GM23338 (cell line): ENCODE measurements at regions not wholly inside any gene's neighbourhood (a gene's known extent, or its start where the extent isn't known, plus 50 kb on each side); places are given as distances from the start of the nearest gene placed in this dataset.

ENCODE experiments used
- ATAC-seq: fragments of 200-7000 bp; cut with Tn5 transposase; 3 replicates; pipeline ENCODE4 v1.9.1; 2020
- DNase-seq: peaks from one replicate; pipeline ENCODE4 v3.0.0-alpha.2; 2015; ENCODE audit warnings: low spot score
- H2AFZ ChIP-seq: fragments of 200-600 bp; sonication (generic); 2 replicates; pipeline ENCODE4 v1.8.0; 2016; ENCODE audit warnings: antibody characterized with exemption, mild to moderate bottlenecking, moderate library complexity
- H3F3A ChIP-seq: fragments of 200-600 bp; sonication (generic); replicated peaks from 2 replicates; pipeline ENCODE4 v1.8.0; 2017; ENCODE audit warnings: antibody characterized with exemption, mixed run types, low read depth
- H3K27ac ChIP-seq: fragments of 200-600 bp; sonication (generic); 2 replicates; pipeline ENCODE4 v1.6.1; 2016; ENCODE audit warnings: low read depth
- H3K27me3 ChIP-seq: fragments of 200-600 bp; sonication (generic); 2 replicates; pipeline ENCODE4 v1.8.0; 2016; ENCODE audit warnings: mild to moderate bottlenecking, mixed run types, moderate library complexity; ENCODE audit not compliant: insufficient read depth
- H3K36me3 ChIP-seq: fragments of 200-600 bp; sonication (generic); 2 replicates; pipeline ENCODE4 v1.8.0; 2016; ENCODE audit warnings: mild to moderate bottlenecking; ENCODE audit not compliant: insufficient read depth
- H3K4me1 ChIP-seq: fragments of 200-600 bp; sonication (generic); 2 replicates; pipeline ENCODE4 v1.8.0; 2016; ENCODE audit warnings: mild to moderate bottlenecking, moderate library complexity; ENCODE audit not compliant: insufficient read depth
- H3K4me2 ChIP-seq: fragments of 200-600 bp; sonication (generic); 2 replicates; pipeline ENCODE4 v1.7.1; 2017; ENCODE audit warnings: mixed run types
- H3K4me3 ChIP-seq: fragments of 200-600 bp; sonication (generic); 2 replicates; pipeline ENCODE4 v1.6.1; 2016; ENCODE audit warnings: mixed run types
- H3K79me2 ChIP-seq: fragments of 200-600 bp; sonication (generic); replicated peaks from 2 replicates; pipeline ENCODE4 v1.8.0; 2017; ENCODE audit warnings: mild to moderate bottlenecking; ENCODE audit not compliant: insufficient read depth
- H3K9me2 ChIP-seq: fragments of 200-600 bp; sonication (generic); 2 replicates; pipeline ENCODE4 v1.8.0; 2017; ENCODE audit not compliant: insufficient read depth
- H4K20me1 ChIP-seq: fragments of 200-600 bp; sonication (generic); replicated peaks from 2 replicates; pipeline ENCODE4 v1.8.0; 2017; ENCODE audit warnings: mild to moderate bottlenecking; ENCODE audit not compliant: insufficient read depth
- H3K27ac Mint-ChIP-seq: 2 replicates; pipeline ENCODE4 v1.8.0; 2020; ENCODE audit warnings: inconsistent platforms, mild to moderate bottlenecking, moderate library complexity, mixed read lengths
- H3K27me3 Mint-ChIP-seq: 3 replicates; pipeline ENCODE4 v1.8.0; 2022; ENCODE audit warnings: low read depth, mild to moderate bottlenecking, moderate library complexity, mixed read lengths, inconsistent platforms; ENCODE audit not compliant: insufficient read depth, poor library complexity
- H3K36me3 Mint-ChIP-seq: 3 replicates; pipeline ENCODE4 v1.8.0; 2021; ENCODE audit warnings: low read depth, mild to moderate bottlenecking, inconsistent platforms, moderate library complexity, mixed read lengths
- H3K4me1 Mint-ChIP-seq: 3 replicates; pipeline ENCODE4 v1.8.0; 2020; ENCODE audit warnings: mild to moderate bottlenecking, inconsistent platforms, mixed read lengths
- H3K4me3 Mint-ChIP-seq: 3 replicates; pipeline ENCODE4 v1.8.0; 2021; ENCODE audit warnings: moderate library complexity, mild to moderate bottlenecking, inconsistent platforms, mixed read lengths
- H3K9me3 Mint-ChIP-seq: 3 replicates; pipeline ENCODE4 v1.8.0; 2020; ENCODE audit warnings: moderate library complexity, mild to moderate bottlenecking, inconsistent platforms, mixed read lengths
- CREB1 ChIP-seq: fragments of 250-450 bp; sonication (Bioruptor Pico); IDR thresholded peaks from 2 replicates; pipeline ENCODE4 v1.5.0; 2020; ENCODE audit warnings: low read depth, mild to moderate bottlenecking, moderate library complexity
- EZH2 ChIP-seq: fragments of 200-600 bp; sonication (generic); IDR thresholded peaks from one replicate; pipeline ENCODE4 v1.8.0; 2017; ENCODE audit warnings: antibody characterized with exemption, mild to moderate bottlenecking, low read depth; ENCODE audit not compliant: unreplicated experiment
- NANOG ChIP-seq: IDR thresholded peaks from 2 replicates; pipeline ENCODE4 v1.6.1; 2016; ENCODE audit warnings: antibody characterized with exemption, borderline replicate concordance
- POLR2AphosphoS5 ChIP-seq: IDR thresholded peaks from 2 replicates; pipeline ENCODE4 v1.6.1; 2016; ENCODE audit warnings: antibody characterized with exemption, low read depth
- STAT1 ChIP-seq: IDR thresholded peaks from one replicate; pipeline ENCODE4 v1.6.1; 2016; ENCODE audit warnings: antibody characterized with exemption; ENCODE audit not compliant: unreplicated experiment
- ZNF114 ChIP-seq: fragments of 250-450 bp; sonication (Bioruptor Pico); IDR thresholded peaks from 2 replicates; pipeline ENCODE4 v1.5.0; 2020; ENCODE audit warnings: mild to moderate bottlenecking, moderate library complexity
- ZNF331 ChIP-seq: fragments of 250-450 bp; sonication (Bioruptor Pico); IDR thresholded peaks from 2 replicates; pipeline ENCODE4 v1.5.0; 2020; ENCODE audit warnings: low read depth, mild to moderate bottlenecking, moderate library complexity
- TF ChIP-seq, protein P1 (sequence below), 2 experiments: fragments of 200-600 bp in 1 of 2; sonication (generic) in 1 of 2; conservative IDR thresholded peaks; 2 replicates each; pipeline versions ENCODE4 v1.5.1 to v1.6.1; 2016 to 2017; ENCODE audit warnings: antibody characterized with exemption in 2 of 2, low read depth in 2 of 2, mild to moderate bottlenecking in 2 of 2, moderate library complexity in 1 of 2
- TF ChIP-seq, protein P2 (sequence below): IDR thresholded peaks from 2 replicates; pipeline ENCODE4 v1.6.1; 2016; ENCODE audit warnings: antibody characterized with exemption
- TF ChIP-seq, protein P3 (sequence below): IDR thresholded peaks from one replicate; pipeline ENCODE4 v1.6.1; 2018; ENCODE audit warnings: antibody characterized with exemption; ENCODE audit not compliant: unreplicated experiment

DNA sequence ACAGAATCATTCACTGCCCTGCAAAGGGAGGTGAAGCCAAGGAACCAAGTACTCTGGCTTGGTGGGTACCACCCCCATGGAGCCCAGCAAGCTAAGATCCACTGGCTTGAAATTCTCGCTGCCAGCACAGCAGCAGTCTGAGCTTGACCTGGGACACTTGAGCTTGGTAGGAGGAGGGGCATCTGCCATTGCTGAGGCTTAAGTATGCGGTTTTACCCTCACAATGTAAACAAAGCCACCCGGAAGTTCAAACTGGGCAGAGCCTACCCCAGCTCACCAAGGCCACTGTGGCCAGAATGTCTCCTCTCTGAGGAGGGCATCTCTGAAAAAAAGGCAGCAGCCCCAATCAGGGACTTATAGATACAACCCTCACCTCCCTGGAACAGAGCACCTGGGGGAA is 1050.0 kb upstream of the GHITM start (continued):
- TF ChIP-seq, protein P1, sequence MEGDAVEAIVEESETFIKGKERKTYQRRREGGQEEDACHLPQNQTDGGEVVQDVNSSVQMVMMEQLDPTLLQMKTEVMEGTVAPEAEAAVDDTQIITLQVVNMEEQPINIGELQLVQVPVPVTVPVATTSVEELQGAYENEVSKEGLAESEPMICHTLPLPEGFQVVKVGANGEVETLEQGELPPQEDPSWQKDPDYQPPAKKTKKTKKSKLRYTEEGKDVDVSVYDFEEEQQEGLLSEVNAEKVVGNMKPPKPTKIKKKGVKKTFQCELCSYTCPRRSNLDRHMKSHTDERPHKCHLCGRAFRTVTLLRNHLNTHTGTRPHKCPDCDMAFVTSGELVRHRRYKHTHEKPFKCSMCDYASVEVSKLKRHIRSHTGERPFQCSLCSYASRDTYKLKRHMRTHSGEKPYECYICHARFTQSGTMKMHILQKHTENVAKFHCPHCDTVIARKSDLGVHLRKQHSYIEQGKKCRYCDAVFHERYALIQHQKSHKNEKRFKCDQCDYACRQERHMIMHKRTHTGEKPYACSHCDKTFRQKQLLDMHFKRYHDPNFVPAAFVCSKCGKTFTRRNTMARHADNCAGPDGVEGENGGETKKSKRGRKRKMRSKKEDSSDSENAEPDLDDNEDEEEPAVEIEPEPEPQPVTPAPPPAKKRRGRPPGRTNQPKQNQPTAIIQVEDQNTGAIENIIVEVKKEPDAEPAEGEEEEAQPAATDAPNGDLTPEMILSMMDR (conservative IDR thresholded peaks at IDR 0.05; ENCODE audit: low read depth in 2 of 2), result no peak
- TF ChIP-seq, protein P2, sequence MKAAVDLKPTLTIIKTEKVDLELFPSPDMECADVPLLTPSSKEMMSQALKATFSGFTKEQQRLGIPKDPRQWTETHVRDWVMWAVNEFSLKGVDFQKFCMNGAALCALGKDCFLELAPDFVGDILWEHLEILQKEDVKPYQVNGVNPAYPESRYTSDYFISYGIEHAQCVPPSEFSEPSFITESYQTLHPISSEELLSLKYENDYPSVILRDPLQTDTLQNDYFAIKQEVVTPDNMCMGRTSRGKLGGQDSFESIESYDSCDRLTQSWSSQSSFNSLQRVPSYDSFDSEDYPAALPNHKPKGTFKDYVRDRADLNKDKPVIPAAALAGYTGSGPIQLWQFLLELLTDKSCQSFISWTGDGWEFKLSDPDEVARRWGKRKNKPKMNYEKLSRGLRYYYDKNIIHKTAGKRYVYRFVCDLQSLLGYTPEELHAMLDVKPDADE, result no peak

DNA sequence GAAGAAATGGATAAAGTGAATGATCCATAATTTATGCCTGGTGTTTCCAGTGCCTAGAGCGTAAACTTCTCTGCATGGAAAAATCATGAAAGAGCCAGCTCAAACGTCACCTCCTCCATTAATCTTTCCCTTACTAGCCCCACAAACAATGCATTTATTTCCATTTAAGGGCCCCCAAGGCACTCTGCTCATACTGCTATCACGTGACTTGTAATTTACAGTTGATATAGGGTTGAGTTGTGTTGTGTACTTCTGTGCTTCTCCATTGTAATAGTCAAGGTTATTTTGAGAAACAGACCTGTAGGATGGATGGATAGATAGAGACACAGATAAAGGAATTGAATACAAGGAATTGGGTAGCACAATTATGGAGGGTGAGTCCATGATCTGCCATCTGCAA is 1034.7 kb upstream of the GHITM start:
- H3K4me3 ChIP-seq, result no peak overlapping the region
- no peaks in the 10 kb centered on the region for H3K4me1 ChIP-seq
- H2AFZ ChIP-seq, result no peak overlapping the region
- Mint-ChIP-seq H3K4me1 (no peaks in the 10 kb centered on the region), H3K27me3 (no peaks in the 10 kb centered on the region), H3K9me3 (peaks cover under 1% of the 10 kb centered on the region; the same call in 1 of the 3 replicates), H3K36me3 (no peaks in the 10 kb centered on the region), H3K4me3 (no peak overlapping the region), H3K27ac (no peak overlapping the region)
- DNase-seq (no peak), ATAC-seq (no peak)
- no peak overlapping the region for H3K27ac ChIP-seq
- H3K4me2 ChIP-seq, result no peak overlapping the region
- no peaks in the 10 kb centered on the region for H3F3A ChIP-seq
- H3K79me2 ChIP-seq, result no peaks in the 10 kb centered on the region
- no peaks in the 10 kb centered on the region for H3K9me2 ChIP-seq
- no peaks in the 10 kb centered on the region for H3K36me3 ChIP-seq
- H3K27me3 ChIP-seq, result no peaks in the 10 kb centered on the region
- H4K20me1 ChIP-seq, result no peaks in the 10 kb centered on the region
- no peak for TF ChIP-seq ZNF114 (CRISPR knock-in tag)
- no peak for TF ChIP-seq STAT1
- TF ChIP-seq, protein P1 (conservative IDR thresholded peaks at IDR 0.05; ENCODE audit: low read depth in 2 of 2), result no peak
- TF ChIP-seq EZH2, result no peak
- no peak for TF ChIP-seq NANOG
- TF ChIP-seq ZNF331 (CRISPR knock-in tag), result no peak
- TF ChIP-seq, protein P2, result no peak
- no peak for TF ChIP-seq CREB1 (CRISPR knock-in tag)
- TF ChIP-seq, protein P3, sequence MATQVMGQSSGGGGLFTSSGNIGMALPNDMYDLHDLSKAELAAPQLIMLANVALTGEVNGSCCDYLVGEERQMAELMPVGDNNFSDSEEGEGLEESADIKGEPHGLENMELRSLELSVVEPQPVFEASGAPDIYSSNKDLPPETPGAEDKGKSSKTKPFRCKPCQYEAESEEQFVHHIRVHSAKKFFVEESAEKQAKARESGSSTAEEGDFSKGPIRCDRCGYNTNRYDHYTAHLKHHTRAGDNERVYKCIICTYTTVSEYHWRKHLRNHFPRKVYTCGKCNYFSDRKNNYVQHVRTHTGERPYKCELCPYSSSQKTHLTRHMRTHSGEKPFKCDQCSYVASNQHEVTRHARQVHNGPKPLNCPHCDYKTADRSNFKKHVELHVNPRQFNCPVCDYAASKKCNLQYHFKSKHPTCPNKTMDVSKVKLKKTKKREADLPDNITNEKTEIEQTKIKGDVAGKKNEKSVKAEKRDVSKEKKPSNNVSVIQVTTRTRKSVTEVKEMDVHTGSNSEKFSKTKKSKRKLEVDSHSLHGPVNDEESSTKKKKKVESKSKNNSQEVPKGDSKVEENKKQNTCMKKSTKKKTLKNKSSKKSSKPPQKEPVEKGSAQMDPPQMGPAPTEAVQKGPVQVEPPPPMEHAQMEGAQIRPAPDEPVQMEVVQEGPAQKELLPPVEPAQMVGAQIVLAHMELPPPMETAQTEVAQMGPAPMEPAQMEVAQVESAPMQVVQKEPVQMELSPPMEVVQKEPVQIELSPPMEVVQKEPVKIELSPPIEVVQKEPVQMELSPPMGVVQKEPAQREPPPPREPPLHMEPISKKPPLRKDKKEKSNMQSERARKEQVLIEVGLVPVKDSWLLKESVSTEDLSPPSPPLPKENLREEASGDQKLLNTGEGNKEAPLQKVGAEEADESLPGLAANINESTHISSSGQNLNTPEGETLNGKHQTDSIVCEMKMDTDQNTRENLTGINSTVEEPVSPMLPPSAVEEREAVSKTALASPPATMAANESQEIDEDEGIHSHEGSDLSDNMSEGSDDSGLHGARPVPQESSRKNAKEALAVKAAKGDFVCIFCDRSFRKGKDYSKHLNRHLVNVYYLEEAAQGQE, result no peak
- TF ChIP-seq POLR2AphosphoS5, result no peak
